COLO829 (cell line): ENCODE measurements at regions not wholly inside any gene's neighbourhood (a gene's known extent, or its start where the extent isn't known, plus 50 kb on each side); places are given as distances from the start of the nearest gene placed in this dataset.

ENCODE experiments used
- DNase-seq: peaks from one replicate; pipeline ENCODE4 v3.0.0; 2012; ENCODE audit warnings: low spot score

DNA sequence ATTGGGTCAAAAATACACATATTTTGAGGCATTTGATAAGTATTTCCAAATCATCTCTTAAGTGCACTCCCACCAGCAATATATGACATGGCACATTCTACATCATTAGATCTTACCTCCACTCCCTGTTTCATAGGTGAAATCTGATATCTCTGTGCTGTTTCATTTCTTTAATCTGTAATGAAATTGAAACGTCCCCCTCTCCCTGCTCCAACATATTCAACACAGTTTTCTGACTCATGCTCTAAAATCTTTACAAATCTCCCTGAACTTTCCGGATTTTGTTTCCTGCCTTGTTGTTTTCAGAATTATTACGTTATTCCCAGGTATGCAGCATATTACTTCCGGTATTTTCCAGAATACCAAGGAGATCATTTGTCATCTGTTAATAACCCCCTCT is 66.1 kb upstream of the AKT3 start:
- DNase-seq, result no peak

DNA sequence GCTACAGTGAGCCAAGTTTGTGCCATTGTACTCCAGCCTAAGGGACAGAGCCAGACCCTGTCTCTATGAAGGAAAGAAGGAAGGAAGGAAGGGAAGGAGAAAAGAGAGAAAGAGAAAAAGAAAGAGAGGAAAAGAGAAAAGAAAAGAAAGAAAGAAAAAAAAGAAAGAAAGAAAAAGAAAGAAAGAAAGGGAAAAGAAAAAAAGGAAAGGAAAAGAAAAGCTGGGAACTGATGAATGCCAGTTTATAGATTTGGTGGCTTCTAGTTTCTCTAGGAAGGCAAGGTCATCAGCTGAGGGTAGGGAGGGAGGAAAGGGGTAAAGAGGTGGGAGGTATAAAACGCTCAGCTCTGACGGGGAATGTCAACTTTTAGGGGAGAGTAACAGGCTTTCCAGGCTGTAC is 62.3 kb upstream of the AKT3 start:
- no peak for DNase-seq

DNA sequence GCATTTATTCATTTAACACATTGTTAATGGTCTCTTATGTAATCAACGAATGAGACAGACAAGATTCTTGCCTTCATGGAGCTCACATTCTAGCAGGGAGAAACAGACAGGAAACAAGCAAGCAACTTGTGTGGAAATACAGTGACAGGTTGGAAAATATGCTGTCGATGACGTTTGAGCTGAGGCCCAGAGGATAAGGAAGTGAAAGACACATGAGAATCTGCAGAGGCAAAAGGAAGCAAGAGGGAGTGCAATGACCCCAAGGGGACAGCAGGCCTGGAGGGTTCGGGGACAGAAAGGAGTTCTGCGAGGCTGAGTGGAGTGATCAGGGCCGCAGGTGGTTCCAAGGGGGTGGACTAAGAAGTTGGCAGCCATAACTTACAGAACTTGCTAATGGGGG is 60.6 kb upstream of the AKT3 start:
- no peak for DNase-seq

DNA sequence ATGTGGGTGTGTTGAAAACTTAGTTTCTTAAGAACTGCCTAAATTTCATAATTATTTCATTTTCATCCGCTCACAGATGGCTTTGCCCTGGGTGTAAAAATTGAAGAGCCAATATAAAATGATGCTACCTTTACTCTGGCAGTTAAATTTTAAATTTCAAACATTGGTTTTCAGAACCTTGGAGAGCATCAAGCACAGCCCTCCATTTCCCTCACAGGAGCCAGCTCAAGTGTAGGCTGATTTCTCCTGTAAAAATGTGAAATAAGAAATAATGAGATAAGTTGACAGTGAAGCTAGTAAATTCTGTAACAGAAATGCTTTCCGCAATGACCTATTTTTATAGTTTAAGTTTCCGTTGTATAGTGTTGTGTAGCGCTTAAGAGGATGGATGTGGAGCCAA is 53.9 kb upstream of the AKT3 start:
- DNase-seq, result peak; percentile 16

DNA sequence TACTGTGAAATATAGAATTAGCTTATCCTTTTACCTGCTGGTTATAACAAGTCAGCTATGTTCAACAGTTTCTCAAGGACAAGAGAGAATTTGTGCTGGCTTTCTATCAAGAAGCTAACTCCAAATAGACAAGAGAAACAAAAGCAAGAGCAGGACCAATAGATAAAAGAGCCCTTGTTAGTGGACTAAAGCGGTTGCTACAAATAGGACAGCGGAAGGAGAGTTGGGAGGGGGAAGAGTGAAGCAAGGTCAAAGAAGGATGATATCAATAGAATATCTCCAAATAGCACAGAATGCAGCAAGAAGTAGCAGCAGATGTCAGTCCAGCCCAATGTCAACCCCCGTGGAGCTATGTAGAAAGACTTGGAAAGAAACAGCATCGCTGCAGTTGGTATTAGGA is 53.0 kb upstream of the AKT3 start:
- DNase-seq, result peak; percentile 17

DNA sequence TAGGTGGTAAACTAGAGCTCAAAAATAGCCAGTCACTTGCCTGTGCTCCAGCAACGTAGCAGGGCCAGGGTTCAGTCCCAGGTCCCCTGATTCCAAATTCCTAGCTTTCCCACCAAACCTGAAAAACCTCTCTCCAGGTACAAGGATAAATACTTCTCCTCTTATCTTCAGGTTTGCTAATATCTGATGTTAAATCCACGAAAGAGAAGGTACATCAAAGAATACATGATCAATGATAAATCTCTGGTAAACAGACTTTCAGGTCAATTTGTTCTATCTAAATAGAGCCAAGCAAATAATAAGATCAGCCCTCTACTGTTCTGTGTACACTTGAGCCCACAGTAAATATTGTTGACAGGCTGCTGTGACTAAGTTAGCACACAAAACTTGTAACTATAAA is 52.1 kb upstream of the AKT3 start:
- DNase-seq, result no peak
